Liver (tissue), 8 donors: ENCODE measurements at regions not wholly inside any gene's neighbourhood (a gene's known extent, or its start where the extent isn't known, plus 50 kb on each side); places are given as distances from the start of the nearest gene placed in this dataset.

ENCODE experiments used
- DNase-seq: peaks from one replicate; pipeline ENCODE4 v3.0.0-alpha.2; 2017; ENCODE audit warnings: low spot score
- H3K27ac ChIP-seq, 2 donors: one replicate each; pipeline ENCODE4 v1.7.0; 2013; ENCODE audit warnings: inconsistent platforms in 2 of 2, low read length in 2 of 2, control low read depth in 1 of 2, low read depth in 1 of 2, mild to moderate bottlenecking in 1 of 2
- H3K27me3 ChIP-seq, 4 donors: one replicate each; pipeline versions ENCODE4 v1.6.1 to v1.7.0; 2013; ENCODE audit warnings: low read length in 3 of 4, inconsistent platforms in 1 of 4, mild to moderate bottlenecking in 1 of 4, moderate library complexity in 1 of 4; ENCODE audit not compliant: control insufficient read depth in 4 of 4, insufficient read depth in 4 of 4
- H3K36me3 ChIP-seq, 4 donors: one replicate each; pipeline versions ENCODE4 v1.6.1 to v1.7.0; 2013; ENCODE audit warnings: low read length in 3 of 4, mild to moderate bottlenecking in 3 of 4, low read depth in 1 of 4, moderate library complexity in 1 of 4; ENCODE audit not compliant: control insufficient read depth in 4 of 4, insufficient read depth in 3 of 4
- H3K4me1 ChIP-seq, 4 donors: one replicate each; pipeline versions ENCODE4 v1.6.1 to v1.7.0; 2013; ENCODE audit warnings: low read length in 3 of 4, mild to moderate bottlenecking in 3 of 4, moderate library complexity in 1 of 4; ENCODE audit not compliant: control insufficient read depth in 4 of 4, insufficient read depth in 4 of 4
- H3K4me3 ChIP-seq, 3 donors: one replicate each; pipeline versions ENCODE4 v1.6.1 to v1.7.0; 2013; ENCODE audit warnings: low read length in 3 of 3, control low read depth in 1 of 3, low read depth in 1 of 3, mild to moderate bottlenecking in 1 of 3
- H3K9ac ChIP-seq, 2 donors: one replicate each; pipeline ENCODE4 v1.7.0; 2013; ENCODE audit warnings: low read length in 2 of 2, mild to moderate bottlenecking in 2 of 2, moderate library complexity in 2 of 2, control low read depth in 1 of 2, low read depth in 1 of 2
- H3K9me3 ChIP-seq, 4 donors: one replicate each; pipeline versions ENCODE4 v1.6.1 to v1.7.0; 2013; ENCODE audit warnings: low read length in 3 of 4; ENCODE audit not compliant: control insufficient read depth in 4 of 4
- EGR1 ChIP-seq, 2 donors: IDR thresholded peaks; 2 replicates each; pipeline ENCODE4 v1.6.1; 2016 to 2018; ENCODE audit warnings: antibody characterized with exemption in 2 of 2, low read depth in 2 of 2
- FOXA1 ChIP-seq: IDR thresholded peaks from 2 replicates; pipeline ENCODE4 v1.6.1; 2016; ENCODE audit warnings: antibody characterized with exemption
- FOXA2 ChIP-seq: IDR thresholded peaks from 2 replicates; pipeline ENCODE4 v1.6.1; 2016; ENCODE audit warnings: antibody characterized with exemption
- GABPA ChIP-seq, 2 donors: IDR thresholded peaks in 1 of 2; conservative IDR thresholded peaks in 1 of 2; 2 replicates each; pipeline ENCODE4 v1.6.1; 2016; ENCODE audit warnings: antibody characterized with exemption in 2 of 2, mild to moderate bottlenecking in 1 of 2, moderate library complexity in 1 of 2
- HNF4A ChIP-seq, 2 donors: conservative IDR thresholded peaks; 2 replicates each; pipeline ENCODE4 v1.6.1; 2016; ENCODE audit warnings: antibody characterized with exemption in 2 of 2, mild to moderate bottlenecking in 2 of 2
- HNF4G ChIP-seq: IDR thresholded peaks from 2 replicates; pipeline ENCODE4 v1.6.1; 2016; ENCODE audit warnings: antibody characterized with exemption
- NR2F2 ChIP-seq: IDR thresholded peaks from 2 replicates; pipeline ENCODE4 v1.6.1; 2016; ENCODE audit warnings: antibody characterized with exemption
- RAD21 ChIP-seq, 2 donors: IDR thresholded peaks; 2 replicates each; pipeline ENCODE4 v1.6.1; 2016; ENCODE audit warnings: antibody characterized with exemption in 2 of 2, mild to moderate bottlenecking in 2 of 2
- RXRA ChIP-seq, 2 donors: IDR thresholded peaks; 2 replicates each; pipeline ENCODE4 v1.6.1; 2017 to 2018; ENCODE audit warnings: antibody characterized with exemption in 2 of 2, mild to moderate bottlenecking in 1 of 2
- SP1 ChIP-seq: IDR thresholded peaks from 2 replicates; pipeline ENCODE4 v1.6.1; 2018; ENCODE audit warnings: antibody characterized with exemption, mild to moderate bottlenecking
- TAF1 ChIP-seq: conservative IDR thresholded peaks from 2 replicates; pipeline ENCODE4 v1.6.1; 2016; ENCODE audit warnings: antibody characterized with exemption, mild to moderate bottlenecking
- WGBS: extraction: QIAGEN DNeasy Blood & Tissue Kit; methylation state at CpG from one replicate; pipeline ENCODE4 v1.1.7; 2013; 5-methylcytosine and 5-hydroxymethylcytosine counted together
- TF ChIP-seq, protein P1 (sequence below): IDR thresholded peaks from 2 replicates; pipeline ENCODE4 v1.6.1; 2016; ENCODE audit warnings: antibody characterized with exemption
- TF ChIP-seq, protein P2 (sequence below): fragments of 150-350 bp; IDR thresholded peaks from 2 replicates; pipeline ENCODE4 v1.5.1; 2017; ENCODE audit warnings: improper control_type of control experiment, low read depth, low read length; ENCODE audit not compliant: missing input control
- TF ChIP-seq, protein P3 (sequence below): IDR thresholded peaks from 2 replicates; pipeline ENCODE4 v1.6.1; 2016; ENCODE audit warnings: antibody characterized with exemption
- TF ChIP-seq, protein P4 (sequence below): IDR thresholded peaks from 2 replicates; pipeline ENCODE4 v1.6.1; 2016; ENCODE audit warnings: antibody characterized with exemption, mild to moderate bottlenecking
- TF ChIP-seq, protein P5 (sequence below): IDR thresholded peaks from 2 replicates; pipeline ENCODE4 v1.6.1; 2016; ENCODE audit warnings: antibody characterized with exemption
- donor health status: healthy.
- donor health status: healthy.
- donor health status: healthy.
- donor health status: healthy.
- donor health status: healthy.

DNA sequence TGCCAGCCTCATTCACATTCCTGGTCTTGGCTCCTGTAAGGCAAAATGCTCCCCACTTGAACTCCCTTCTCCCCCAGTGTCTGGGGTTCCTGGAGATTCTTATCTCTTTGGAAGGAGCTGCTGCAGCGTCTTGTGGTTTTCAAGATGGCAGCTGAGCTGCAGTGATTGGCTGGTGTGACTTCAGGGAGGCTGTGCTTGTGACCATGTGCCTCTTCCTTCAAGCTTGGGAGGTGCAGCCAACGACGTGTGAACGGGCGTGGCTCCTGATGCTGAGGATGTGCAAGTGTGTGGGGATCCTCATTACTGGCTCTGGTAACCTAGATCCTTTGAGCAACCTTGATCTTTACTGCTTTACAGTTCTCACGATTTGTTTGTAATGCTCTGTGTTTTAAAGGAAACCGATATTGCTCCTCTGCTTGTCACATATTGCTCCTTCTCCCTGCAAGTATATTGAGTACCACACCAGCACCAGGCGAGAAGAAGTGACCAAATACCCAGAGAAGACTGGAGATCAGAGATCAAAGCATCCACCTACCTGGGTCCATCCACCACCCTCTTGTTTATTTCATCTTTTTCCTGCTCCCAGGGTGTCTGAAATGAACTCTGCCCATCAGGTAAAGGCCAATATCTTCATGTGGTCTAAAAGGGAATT lies 208.5 kb downstream of the FGF9 start:
- no peak for DNase-seq
- no peaks in the 10 kb centered on the region for H3K9me3 ChIP-seq
- 80% methylated on average over 8 of the region's 8 CpGs for whole genome bisulfite sequencing

More for the DNA sequence above, 208.5 kb downstream of the FGF9 start:
- TF ChIP-seq, protein P1, sequence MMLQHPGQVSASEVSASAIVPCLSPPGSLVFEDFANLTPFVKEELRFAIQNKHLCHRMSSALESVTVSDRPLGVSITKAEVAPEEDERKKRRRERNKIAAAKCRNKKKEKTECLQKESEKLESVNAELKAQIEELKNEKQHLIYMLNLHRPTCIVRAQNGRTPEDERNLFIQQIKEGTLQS: no peak
- TF ChIP-seq SP1: no peak
- TF ChIP-seq, protein P2, sequence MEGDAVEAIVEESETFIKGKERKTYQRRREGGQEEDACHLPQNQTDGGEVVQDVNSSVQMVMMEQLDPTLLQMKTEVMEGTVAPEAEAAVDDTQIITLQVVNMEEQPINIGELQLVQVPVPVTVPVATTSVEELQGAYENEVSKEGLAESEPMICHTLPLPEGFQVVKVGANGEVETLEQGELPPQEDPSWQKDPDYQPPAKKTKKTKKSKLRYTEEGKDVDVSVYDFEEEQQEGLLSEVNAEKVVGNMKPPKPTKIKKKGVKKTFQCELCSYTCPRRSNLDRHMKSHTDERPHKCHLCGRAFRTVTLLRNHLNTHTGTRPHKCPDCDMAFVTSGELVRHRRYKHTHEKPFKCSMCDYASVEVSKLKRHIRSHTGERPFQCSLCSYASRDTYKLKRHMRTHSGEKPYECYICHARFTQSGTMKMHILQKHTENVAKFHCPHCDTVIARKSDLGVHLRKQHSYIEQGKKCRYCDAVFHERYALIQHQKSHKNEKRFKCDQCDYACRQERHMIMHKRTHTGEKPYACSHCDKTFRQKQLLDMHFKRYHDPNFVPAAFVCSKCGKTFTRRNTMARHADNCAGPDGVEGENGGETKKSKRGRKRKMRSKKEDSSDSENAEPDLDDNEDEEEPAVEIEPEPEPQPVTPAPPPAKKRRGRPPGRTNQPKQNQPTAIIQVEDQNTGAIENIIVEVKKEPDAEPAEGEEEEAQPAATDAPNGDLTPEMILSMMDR: no peak
- TF ChIP-seq RAD21 (IDR thresholded peaks at IDR 0.05): no peak
- no peak for TF ChIP-seq EGR1 (IDR thresholded peaks at IDR 0.05; ENCODE audit: low read depth in 2 of 2)
- TF ChIP-seq, protein P3, sequence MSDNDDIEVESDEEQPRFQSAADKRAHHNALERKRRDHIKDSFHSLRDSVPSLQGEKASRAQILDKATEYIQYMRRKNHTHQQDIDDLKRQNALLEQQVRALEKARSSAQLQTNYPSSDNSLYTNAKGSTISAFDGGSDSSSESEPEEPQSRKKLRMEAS: no peak
- TF ChIP-seq FOXA2: no peak
- TF ChIP-seq HNF4G: no peak
- no peak for TF ChIP-seq TAF1
- TF ChIP-seq GABPA (IDR thresholded peaks at IDR 0.05 in 1 of 2, conservative IDR thresholded peaks at IDR 0.05 in 1 of 2): no peak
- TF ChIP-seq RXRA (IDR thresholded peaks at IDR 0.05): no peak
- no peak for TF ChIP-seq HNF4A (conservative IDR thresholded peaks at IDR 0.05)
- TF ChIP-seq FOXA1: no peak
- TF ChIP-seq, protein P4, sequence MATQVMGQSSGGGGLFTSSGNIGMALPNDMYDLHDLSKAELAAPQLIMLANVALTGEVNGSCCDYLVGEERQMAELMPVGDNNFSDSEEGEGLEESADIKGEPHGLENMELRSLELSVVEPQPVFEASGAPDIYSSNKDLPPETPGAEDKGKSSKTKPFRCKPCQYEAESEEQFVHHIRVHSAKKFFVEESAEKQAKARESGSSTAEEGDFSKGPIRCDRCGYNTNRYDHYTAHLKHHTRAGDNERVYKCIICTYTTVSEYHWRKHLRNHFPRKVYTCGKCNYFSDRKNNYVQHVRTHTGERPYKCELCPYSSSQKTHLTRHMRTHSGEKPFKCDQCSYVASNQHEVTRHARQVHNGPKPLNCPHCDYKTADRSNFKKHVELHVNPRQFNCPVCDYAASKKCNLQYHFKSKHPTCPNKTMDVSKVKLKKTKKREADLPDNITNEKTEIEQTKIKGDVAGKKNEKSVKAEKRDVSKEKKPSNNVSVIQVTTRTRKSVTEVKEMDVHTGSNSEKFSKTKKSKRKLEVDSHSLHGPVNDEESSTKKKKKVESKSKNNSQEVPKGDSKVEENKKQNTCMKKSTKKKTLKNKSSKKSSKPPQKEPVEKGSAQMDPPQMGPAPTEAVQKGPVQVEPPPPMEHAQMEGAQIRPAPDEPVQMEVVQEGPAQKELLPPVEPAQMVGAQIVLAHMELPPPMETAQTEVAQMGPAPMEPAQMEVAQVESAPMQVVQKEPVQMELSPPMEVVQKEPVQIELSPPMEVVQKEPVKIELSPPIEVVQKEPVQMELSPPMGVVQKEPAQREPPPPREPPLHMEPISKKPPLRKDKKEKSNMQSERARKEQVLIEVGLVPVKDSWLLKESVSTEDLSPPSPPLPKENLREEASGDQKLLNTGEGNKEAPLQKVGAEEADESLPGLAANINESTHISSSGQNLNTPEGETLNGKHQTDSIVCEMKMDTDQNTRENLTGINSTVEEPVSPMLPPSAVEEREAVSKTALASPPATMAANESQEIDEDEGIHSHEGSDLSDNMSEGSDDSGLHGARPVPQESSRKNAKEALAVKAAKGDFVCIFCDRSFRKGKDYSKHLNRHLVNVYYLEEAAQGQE: no peak
- TF ChIP-seq NR2F2: no peak
- TF ChIP-seq, protein P5, sequence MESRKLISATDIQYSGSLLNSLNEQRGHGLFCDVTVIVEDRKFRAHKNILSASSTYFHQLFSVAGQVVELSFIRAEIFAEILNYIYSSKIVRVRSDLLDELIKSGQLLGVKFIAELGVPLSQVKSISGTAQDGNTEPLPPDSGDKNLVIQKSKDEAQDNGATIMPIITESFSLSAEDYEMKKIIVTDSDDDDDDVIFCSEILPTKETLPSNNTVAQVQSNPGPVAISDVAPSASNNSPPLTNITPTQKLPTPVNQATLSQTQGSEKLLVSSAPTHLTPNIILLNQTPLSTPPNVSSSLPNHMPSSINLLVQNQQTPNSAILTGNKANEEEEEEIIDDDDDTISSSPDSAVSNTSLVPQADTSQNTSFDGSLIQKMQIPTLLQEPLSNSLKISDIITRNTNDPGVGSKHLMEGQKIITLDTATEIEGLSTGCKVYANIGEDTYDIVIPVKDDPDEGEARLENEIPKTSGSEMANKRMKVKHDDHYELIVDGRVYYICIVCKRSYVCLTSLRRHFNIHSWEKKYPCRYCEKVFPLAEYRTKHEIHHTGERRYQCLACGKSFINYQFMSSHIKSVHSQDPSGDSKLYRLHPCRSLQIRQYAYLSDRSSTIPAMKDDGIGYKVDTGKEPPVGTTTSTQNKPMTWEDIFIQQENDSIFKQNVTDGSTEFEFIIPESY: no peak
- Histone ChIP-seq H3K4me3 (no peak overlapping the region), H3K9ac (no peak overlapping the region), H3K27ac (no peak overlapping the region), H3K36me3 (no peaks in the 10 kb centered on the region), H3K4me1 (no peaks in the 10 kb centered on the region), H3K27me3 (peaks cover 0 to 2% (median 0%) of the 10 kb centered on the region in 4 donors)
